Kidney (tissue), 13 donors: ENCODE measurements at regions not wholly inside any gene's neighbourhood (a gene's known extent, or its start where the extent isn't known, plus 50 kb on each side); places are given as distances from the start of the nearest gene placed in this dataset.

ENCODE experiments used
- DNase-seq, 5 donors: peaks; one replicate each; pipeline ENCODE4 v3.0.0-alpha.2; 2013 to 2020
- FAIRE-seq: peaks from 2 replicates; lab custom pipeline; 2012; peaks lifted over from hg19 to GRCh38; lab: Jason Lieb, UNC
- H3K27ac ChIP-seq, 2 donors: one replicate each; pipeline ENCODE4 v1.7.0; 2013; ENCODE audit warnings: low read depth in 2 of 2, low read length in 2 of 2, inconsistent platforms in 1 of 2
- H3K27me3 ChIP-seq: one replicate; pipeline ENCODE4 v1.7.1; 2013; ENCODE audit warnings: low read length, inconsistent platforms; ENCODE audit not compliant: control insufficient read depth, insufficient read depth
- H3K36me3 ChIP-seq, 3 donors: one replicate each; pipeline versions ENCODE4 v1.7.0 to v1.7.1; 2013; ENCODE audit warnings: low read length in 3 of 3, control low read depth in 1 of 3, inconsistent platforms in 1 of 3; ENCODE audit not compliant: insufficient read depth in 3 of 3, control insufficient read depth in 2 of 3
- H3K4me1 ChIP-seq, 3 donors: one replicate each; pipeline versions ENCODE4 v1.7.0 to v1.7.1; 2013; ENCODE audit warnings: low read length in 3 of 3, inconsistent platforms in 1 of 3, low read depth in 1 of 3; ENCODE audit not compliant: control insufficient read depth in 2 of 3, insufficient read depth in 2 of 3
- H3K4me3 ChIP-seq, 3 donors: one replicate each; pipeline versions ENCODE4 v1.7.0 to v1.8.1; 2013; ENCODE audit warnings: low read length in 3 of 3, control low read depth in 1 of 3, inconsistent platforms in 1 of 3
- H3K9ac ChIP-seq, 3 donors: one replicate each; pipeline versions ENCODE4 v1.7.0 to v1.7.1; 2013; ENCODE audit warnings: low read length in 3 of 3, control low read depth in 1 of 3, inconsistent platforms in 1 of 3
- H3K9me3 ChIP-seq, 3 donors: one replicate each; pipeline versions ENCODE4 v1.7.0 to v1.7.1; 2013; ENCODE audit warnings: low read length in 3 of 3, control low read depth in 1 of 3, inconsistent platforms in 1 of 3; ENCODE audit not compliant: control insufficient read depth in 2 of 3, insufficient read depth in 1 of 3
- CTCF ChIP-seq: IDR thresholded peaks from 3 replicates; pipeline ENCODE4 v1.5.1; 2012; ENCODE audit warnings: mild to moderate bottlenecking, moderate library complexity, borderline replicate concordance; ENCODE audit not compliant: insufficient read depth; ENCODE audit errors: extremely low read depth
- intact Hi-C: fragments of 100-400 bp; cut with DNase I; formaldehyde crosslinking; loops from one replicate; pipeline ENCODE4 v1.11.1; 2022
- donor health status: control.
- donor health status: control.
- donor health status: control.
- donor health status: control.
- donor health status: control.
- donor health status: DM: yes; HTN: yes; CAD: no.
- donor health status: Normal renal cell carcinoma (clear cell type).

- Histone ChIP-seq H3K4me1 (no peaks in the 10 kb centered on the region), H3K36me3 (no peaks in the 10 kb centered on the region), H3K27me3 (no peaks in the 10 kb centered on the region), H3K9ac (no peak overlapping the region), H3K9me3 (no peaks in the 10 kb centered on the region), H3K4me3 (no peak overlapping the region), H3K27ac (no peak overlapping the region)
- no peak for FAIRE-seq
- peak in 2 of 5 donors; percentile 6 to 31 for DNase-seq
- no peak for TF ChIP-seq CTCF
- intact Hi-C loops = no loop called here
Measured at GRCh38 chrX:151830911-151831310, 81.8 kb upstream of the MAGEA4 start.

GRCh38 chrX:151852294-151852693 lies 60.4 kb upstream of the MAGEA4 start:
- no peaks in the 10 kb centered on the region for H3K9me3 ChIP-seq
- FAIRE-seq (no peak), DNase-seq (no peak)
- no peak for TF ChIP-seq CTCF
- no peaks in the 10 kb centered on the region for H3K4me1 ChIP-seq
- H3K36me3 ChIP-seq = no peaks in the 10 kb centered on the region
- no peaks in the 10 kb centered on the region for H3K27me3 ChIP-seq
- H3K9ac ChIP-seq = no peak overlapping the region
- intact Hi-C loops = no loop called here
- no peak overlapping the region for H3K4me3 ChIP-seq
- H3K27ac ChIP-seq = no peak overlapping the region

- H3K27me3 ChIP-seq = no peaks in the 10 kb centered on the region
- H3K9me3 ChIP-seq = no peaks in the 10 kb centered on the region
- H3K27ac ChIP-seq = no peak overlapping the region
- intact Hi-C loops = no loop called here
- no peaks in the 10 kb centered on the region for H3K4me1 ChIP-seq
- DNase-seq (no peak), FAIRE-seq (no peak)
- H3K4me3 ChIP-seq = no peak overlapping the region
- no peaks in the 10 kb centered on the region for H3K36me3 ChIP-seq
- no peak for TF ChIP-seq CTCF
- H3K9ac ChIP-seq = no peak overlapping the region
Measured at GRCh38 chrX:151854726-151855495, 57.8 kb upstream of the MAGEA4 start.
